CD4-positive, alpha-beta T cell treated with Interleukin-17A for 4 hours (primary cell): ENCODE measurements at regions not wholly inside any gene's neighbourhood (a gene's known extent, or its start where the extent isn't known, plus 50 kb on each side); places are given as distances from the start of the nearest gene placed in this dataset.

Experiments used
- DNase-seq: peaks from one replicate; pipeline ENCODE4 v3.0.0-alpha.2; 2020; ENCODE audit warnings: mixed read lengths

DNA sequence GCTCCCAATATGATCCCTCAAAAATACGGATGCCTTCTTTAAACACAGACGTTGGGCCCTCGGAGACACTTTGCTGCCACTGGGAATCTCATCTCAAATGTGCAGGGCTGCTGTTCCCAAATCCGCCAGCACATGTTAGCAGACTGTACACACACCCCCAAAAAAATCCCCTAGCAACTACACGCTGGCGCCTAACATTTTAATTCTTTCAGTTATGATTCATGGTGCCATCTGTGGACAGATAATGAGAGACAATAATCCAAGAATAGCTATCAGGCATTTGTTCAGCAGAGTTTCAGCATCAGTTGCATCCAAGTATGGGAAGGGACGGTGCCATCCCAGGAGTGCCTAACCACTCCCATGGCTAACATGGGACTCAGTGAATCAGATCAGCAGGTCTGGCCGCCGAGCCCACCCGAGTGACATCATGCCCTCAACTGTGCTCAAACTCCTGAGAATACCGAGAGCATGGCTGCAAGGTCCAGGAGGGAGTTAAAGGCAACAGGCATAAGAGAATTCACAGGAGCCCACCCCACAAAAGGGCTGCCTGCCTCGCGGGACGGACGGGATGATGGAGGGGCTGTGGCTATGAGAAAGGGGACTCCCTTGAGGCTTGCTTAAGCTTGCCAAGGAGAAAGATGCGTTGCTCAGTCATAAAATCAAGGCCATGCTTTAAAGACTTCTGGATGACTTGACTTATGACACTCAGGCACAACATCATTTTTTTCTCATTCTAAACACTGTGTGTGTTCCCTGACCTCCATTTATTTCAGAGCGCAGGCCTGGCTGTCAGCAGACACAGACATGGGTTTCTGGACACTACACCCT, 337.0 kb downstream of the SHANK2 start:
- DNase-seq: no peak

GRCh38 chr11:70916351-70916750, 336.0 kb downstream of the SHANK2 start:
- no peak for DNase-seq

DNA sequence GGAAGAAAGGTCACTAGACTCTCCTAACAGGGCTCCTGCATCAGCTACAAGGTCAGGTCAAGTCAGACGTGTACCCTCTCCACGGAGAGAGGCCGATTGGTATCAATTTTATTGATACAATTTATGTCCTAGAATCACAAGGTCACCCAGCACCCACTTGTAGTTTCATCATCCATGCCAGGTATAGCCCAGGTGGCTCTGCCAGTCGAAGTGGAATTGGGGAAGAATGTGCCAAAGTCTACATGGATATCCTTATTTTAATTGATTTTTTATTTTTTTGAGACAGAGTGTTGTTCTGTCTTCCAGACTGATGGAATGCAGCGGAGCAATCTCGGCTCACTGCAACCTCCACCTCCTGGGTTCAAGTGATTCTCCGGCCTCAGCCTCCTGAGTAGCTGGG, 334.1 kb downstream of the SHANK2 start:
- no peak for DNase-seq

- DNase-seq: no peak
These were observed 330.6 kb downstream of the SHANK2 start for GRCh38 chr11:70921804-70922203.

DNA sequence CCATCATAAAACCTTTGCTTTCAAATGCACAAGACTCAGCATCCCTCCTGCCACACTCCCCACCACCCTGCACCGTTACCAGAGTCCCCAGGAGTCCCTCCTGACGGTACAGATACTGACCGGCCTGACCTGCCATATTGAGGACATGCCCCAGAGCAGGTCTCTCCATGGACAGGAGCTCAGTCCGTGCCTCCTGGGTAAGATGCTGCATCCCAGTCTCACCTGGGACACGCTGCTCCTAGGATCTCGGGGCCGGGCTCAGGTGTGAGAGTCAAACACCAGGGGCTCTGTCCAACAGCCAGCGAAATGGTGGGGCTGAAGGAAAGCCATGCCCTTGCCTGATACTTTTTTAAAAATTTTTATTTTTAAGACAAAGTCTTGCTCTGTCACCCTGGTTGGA, 328.3 kb downstream of the SHANK2 start:
- DNase-seq: no peak

DNA sequence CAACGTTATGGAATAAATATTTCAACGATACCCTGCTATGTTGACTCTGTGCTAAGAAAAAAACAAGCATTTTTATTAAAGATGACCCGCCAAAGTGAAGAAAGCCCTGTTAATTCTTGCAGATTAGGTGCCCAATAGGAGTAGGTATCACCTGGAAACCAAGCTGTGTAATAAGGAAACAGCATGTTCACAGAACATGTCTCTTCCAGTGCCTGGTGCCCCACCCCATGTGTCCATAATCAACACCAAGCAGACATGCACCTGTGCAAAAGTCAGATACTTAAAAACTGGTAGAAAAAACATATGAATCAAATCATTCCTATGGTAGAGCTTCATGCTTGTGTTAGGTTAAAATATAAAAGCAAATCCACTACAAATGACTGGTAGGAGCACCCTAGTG, 327.1 kb downstream of the SHANK2 start:
- no peak for DNase-seq

DNA sequence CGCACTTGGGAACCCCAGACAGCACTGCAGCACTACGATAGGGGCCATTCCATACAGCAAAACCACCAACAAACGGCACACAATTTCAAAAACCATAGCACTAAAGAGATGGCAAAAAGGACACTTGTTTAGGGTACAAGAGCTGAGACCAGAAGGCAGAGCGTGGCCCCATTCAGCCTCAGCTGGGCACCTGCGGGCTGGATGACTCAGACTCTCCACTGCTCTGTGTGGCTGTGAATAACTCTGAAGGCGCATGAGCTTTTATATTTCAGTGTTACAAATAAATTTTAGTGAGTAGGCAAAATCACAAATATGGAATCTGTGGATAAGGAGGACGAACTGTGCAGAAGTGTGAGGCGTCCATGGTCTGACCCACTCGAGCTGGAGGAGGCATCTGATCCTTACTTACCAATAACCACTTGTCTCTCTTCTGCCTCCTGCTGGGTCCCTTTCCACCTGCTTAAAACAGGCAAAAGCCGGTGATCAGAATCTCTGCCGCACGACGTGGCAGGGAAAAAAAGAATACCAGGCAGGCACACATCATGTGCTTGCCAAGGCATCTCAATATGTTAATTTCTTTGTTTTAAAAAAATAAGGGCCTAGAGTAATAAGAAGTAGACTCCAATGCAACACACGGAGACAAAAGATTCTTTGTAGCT, 325.7 kb downstream of the SHANK2 start:
- no peak for DNase-seq

DNA sequence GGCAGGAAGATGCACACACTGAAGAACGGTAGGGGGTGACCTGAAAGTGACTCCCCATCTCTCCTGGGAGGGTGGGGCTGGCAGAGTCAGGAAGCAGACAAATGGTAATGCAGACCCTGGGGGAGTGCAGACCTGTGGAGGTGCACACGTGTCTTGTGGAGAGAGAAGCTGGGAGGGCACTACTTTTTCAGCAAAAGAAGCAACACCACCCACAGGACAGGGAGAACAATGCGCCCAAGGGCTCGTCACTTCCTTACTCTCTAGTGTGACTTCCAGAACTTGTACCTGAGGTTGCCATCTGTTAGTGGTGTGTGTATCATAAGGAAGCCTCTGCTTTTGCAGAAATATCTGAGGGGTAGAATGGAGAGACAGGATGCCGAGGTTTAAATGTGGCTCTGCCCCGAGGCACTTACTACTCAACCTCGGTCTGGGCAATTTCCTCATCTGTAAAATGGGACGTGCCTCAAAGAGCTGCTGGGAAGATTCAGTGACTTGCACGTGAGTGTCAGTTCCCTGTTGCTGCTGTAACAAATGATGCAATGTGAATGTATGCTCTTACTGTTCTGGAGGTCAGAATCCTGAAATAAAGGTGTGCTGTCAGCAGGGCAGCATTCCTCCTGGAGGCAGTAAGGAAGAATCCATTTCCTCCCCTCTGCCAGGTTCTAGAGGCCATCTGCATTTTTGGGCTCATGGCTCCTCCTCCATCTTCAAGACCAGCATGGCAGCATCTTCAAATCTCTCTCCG, 323.4 kb downstream of the SHANK2 start:
- DNase-seq: no peak

- DNase-seq: no peak
These were observed 322.2 kb downstream of the SHANK2 start for GRCh38 chr11:70930215-70930614.

DNA sequence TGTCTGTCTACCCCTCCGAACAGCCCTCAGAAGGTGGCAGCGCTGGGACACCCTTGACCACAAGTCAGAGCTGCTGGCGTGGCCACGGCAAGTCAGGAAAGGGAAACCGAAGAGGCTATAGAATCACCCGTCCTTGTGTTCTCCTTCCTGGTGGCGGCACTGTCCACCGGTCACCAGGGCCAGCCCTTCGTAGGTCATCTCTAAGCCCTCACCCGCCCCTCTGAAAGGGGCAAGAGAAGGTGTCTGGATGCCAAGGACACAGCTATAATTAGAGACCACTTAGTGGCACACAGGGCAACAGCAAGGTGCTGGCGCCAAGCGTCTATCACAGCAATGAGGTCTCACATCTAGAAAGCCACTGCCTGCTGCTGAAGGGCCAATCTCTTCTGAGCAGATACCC, 320.9 kb downstream of the SHANK2 start:
- DNase-seq: no peak

DNA sequence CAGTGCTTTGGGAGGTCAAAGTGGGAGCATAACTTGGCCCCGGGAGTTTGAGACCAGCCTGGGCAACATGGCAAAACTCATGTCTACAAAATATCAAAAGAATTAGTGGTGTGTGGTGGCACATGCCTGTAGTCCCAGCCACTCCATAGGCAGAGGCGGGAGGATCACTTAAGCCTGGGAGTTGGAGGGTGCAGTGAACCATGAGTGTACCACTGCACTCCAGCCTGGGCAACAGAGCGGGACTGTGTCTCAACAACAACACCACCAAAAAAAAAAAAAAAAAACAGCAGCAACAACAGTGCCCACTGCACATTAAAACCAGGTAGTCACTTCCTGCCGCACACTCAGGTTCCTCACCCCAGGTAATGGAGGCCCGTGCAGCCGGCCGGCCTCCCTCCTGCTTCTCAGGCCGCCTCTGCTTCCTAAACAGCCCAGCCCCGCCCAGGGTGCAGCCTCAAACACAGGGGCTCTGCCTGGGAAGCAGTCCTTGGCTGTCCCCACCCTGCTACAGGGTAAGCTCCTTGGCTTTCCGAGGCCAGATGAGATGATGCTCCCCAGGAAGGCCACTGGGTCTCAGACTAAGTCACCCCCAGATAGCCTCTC, 318.3 kb downstream of the SHANK2 start:
- DNase-seq: no peak

GRCh38 chr11:70935006-70935768, 317.2 kb downstream of the SHANK2 start:
- DNase-seq: no peak

GRCh38 chr11:70942593-70942992, 309.8 kb downstream of the SHANK2 start:
- DNase-seq: no peak

- no peak for DNase-seq
These were observed 308.2 kb downstream of the SHANK2 start for GRCh38 chr11:70944141-70944540.

GRCh38 chr11:70944636-70945035, 307.7 kb downstream of the SHANK2 start:
- DNase-seq: no peak

GRCh38 chr11:70948398-70948797, 304.0 kb downstream of the SHANK2 start:
- no peak for DNase-seq

DNA sequence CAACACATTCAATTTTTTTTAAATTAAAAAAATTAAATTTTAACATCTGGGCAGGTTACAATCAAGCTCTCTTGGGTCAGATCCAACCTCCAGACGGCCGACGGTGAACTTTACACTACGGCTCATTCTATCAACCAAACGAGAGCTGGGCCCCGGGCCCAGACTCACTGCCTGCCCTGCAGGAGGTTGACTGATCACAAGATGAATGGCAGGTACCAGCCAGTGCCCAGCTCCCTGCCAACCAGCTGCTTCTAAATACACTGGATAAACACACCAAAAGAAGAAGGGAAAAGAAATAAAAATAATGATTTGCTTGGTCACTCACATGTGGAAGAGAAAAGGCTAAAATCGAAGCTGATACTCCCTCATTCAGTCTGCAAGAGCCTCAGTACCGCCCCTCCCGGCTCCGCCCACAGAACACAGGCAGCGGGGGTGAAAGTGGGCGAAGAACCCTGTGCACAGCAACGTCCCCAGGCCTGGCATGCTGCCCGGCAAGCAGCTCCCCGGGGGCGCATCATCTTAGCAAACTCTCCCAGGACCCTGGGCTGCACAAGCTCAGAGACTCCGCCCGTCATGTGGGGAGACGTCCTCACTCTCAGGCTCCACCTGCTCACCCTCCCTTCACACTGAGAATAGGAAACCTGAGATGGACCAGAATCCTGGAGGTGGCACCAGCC, 303.4 kb downstream of the SHANK2 start:
- DNase-seq: no peak

DNA sequence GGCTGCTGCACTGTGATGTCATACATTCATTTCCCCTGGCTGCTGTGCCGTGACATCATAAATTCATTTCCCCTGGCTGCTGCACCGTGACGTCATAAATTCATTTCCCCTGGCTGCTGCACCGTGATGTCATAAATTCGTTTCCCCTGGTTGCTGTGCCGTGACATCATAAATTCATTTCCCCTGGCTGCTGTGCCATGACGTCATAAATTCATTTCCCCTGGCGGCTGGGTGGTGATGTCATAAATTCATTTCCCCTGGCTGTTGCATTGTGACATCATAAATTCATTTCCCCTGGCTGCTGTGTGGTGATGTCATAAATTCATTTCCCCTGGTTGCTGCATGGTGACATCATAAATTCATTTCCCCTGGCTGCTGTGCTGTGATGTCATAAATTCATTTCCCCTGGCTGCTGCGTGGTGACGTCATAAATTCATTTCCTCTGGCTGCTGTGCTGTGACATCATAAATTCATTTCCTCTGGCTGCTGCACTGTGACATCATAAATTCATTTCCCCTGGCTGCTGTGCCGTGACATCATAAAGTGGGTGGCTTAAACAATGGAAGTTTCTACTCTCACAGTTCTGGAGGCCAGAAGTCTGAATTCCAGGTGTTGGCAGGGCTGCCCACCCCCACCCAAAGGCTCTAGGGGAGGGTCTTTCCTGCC, 301.1 kb downstream of the SHANK2 start:
- DNase-seq: no peak

DNA sequence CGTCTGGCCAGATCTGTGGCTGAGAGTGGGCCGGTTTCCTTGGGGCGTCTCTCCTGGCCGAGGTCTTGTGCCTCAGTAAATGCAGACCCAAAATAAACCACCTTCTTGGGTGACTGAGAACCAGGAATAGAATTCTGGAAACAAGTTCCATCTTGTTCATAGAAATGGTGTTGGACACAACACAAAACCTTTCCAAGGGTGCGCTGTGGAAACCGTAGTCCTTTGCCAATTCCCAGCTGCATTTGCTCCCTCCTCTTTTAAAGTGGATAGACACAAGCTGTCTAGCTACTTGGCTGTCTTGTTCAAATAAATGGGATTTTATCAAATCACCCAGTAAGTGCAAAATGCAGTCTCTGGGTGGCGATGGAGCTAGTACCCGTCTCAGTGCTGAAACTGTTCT, 300.2 kb downstream of the SHANK2 start:
- no peak for DNase-seq

DNA sequence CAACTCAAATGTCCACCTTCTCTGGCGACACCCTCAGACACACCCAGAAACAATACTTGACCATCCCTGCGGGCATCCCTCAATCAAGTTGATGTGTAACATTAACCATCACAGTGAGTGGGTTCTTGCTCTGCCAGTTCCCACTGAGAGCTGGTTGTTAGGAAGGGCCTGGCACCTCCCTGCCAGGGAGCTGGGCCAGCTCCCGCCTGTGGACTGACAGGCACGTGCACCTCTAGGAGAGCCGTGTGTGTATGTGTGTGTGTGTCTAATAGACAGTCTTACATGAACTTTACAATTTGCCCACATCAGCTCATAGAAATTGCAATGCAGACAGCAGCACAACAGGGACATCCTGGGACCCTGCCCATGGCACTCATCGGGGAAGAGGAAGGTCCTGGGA, 298.7 kb downstream of the SHANK2 start:
- DNase-seq: no peak

- DNase-seq: no peak
These were observed 297.9 kb downstream of the SHANK2 start for GRCh38 chr11:70954471-70954870.
